ENCODE measurements at regions not wholly inside any gene's neighbourhood (a gene's known extent, or its start where the extent isn't known, plus 50 kb on each side); places are given as distances from the start of the nearest gene placed in this dataset.

DNA sequence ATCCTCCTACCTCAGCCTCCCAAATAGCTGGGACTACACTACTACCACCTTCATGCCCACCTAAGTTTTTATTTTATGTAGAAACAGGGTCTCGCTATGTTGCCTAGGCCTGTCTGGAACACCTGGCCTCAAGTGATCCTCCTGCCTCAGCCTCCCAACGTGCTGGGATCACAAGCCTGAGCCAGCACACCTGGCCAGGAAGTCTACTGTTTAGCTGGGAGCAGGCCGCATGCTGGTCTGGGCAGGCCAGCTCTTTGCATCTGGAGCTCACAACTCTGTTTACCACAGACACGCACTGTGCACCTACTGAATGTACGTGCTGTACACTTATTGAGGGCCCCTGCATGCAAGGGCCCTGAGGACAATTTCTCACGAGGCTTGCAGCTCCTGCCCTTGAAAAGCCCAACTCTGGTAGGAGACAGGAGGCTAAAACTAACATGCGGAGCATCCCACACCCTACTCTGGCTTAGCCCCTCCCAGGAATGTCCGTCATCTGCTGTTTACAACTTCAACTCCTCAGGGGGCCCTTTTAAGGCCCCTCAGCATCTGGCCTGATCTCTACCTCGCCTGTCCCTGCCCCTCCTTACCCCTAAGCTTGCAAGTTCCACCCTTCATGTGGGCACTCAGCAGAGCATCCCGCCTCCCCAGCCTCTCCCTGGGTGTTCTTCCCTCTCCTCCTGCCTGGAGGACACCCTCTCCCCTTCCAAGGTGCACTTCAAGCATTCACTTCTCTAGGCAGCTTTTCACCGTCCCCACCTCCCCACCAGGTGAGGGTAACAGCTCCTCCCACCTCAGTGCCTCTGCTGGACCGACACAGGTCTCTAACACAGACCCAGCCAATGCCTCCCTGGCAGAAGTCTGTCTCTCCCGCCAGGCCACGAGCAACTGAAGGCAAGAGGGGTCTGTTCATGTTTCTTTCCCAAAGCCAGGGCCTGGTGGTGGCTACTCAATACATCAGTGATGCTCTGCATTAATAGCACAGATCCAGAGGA, 114.2 kb upstream of the UQCRFS1 start:
- Mint-ChIP-seq H3K27ac (no peak overlapping the region), H3K4me3 (no peak overlapping the region), H3K36me3 (ENCODE audit: low read depth) (no peaks in the 10 kb centered on the region), H3K9me3 (peaks cover 10% of the 10 kb centered on the region), H3K27me3 (ENCODE audit: low read depth) (no peaks in the 10 kb centered on the region), H3K4me1 (ENCODE audit: low read depth) (no peaks in the 10 kb centered on the region)
- CTCF ChIA-PET = no interaction called here
- intact Hi-C loops (cut with micrococcal nuclease) = no loop called here
- DNase-seq = no peak

DNA sequence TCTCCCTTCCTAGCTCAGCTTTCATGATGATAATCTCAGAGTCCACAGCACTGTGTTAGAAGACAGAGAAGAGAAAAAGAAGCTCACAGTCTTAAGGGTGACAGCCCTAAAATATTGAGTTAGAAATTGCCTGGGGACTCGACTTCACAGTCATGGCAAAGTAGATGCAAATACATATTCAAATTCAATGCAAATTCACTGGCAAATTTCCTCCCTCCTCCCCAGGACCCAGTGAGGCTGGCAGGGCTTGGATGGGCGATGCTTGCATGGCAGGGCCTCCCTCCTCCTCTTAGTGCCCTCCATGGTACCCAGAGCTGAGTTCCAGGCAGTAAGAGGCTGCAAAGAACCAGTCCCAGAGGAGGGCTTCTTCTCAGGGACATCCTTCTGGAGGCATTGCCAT, 115.6 kb upstream of the UQCRFS1 start:
- Mint-ChIP-seq H3K27me3 (ENCODE audit: low read depth) (no peaks in the 10 kb centered on the region), H3K36me3 (ENCODE audit: low read depth) (no peaks in the 10 kb centered on the region)

DNA sequence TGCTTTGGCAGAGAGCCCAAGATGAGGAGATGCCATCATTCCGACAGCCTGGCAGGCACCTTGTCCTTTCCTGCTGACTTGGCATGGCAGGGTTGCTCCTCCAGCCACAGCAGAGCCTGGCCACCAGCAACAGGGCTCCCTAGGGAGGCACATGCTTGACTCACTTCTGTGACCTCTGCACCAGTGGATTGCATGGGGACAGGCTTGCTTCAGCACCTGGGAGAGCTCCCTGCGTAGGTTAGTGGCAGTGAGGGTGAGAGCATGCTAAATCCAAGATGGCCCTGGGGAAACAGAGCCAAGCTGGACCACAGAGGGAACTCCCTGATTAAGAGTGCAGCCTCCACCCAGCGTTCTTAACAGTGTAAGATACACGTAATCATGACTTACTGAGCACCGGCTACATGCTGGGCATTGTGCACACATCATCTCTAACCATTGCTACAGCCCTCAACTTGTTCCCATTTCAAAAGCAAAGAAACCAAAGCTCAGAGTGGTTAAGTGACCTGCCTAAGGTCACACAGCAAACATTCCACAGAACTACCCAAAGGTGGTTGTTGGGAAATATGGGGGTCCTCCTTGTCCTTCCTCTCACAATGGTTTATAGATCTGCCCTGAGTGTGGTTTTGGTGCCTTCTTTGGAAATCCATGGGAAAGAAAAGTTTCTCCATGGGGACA, 116.6 kb upstream of the UQCRFS1 start:
- H3K27ac Mint-ChIP-seq = no peak overlapping the region
- DNase-seq = peak; percentile 27
- no peaks in the 10 kb centered on the region for H3K36me3 Mint-ChIP-seq (ENCODE audit: low read depth)
- intact Hi-C loops (cut with micrococcal nuclease) = no loop called here
- peaks cover 10% of the 10 kb centered on the region for H3K9me3 Mint-ChIP-seq
- CTCF ChIA-PET = no interaction called here
- H3K4me3 Mint-ChIP-seq = no peak overlapping the region
- no peaks in the 10 kb centered on the region for H3K4me1 Mint-ChIP-seq (ENCODE audit: low read depth)
- H3K27me3 Mint-ChIP-seq (ENCODE audit: low read depth) = no peaks in the 10 kb centered on the region

More for the DNA sequence above, 115.6 kb upstream of the UQCRFS1 start:
- no peak for DNase-seq
- H3K4me3 Mint-ChIP-seq = no peak overlapping the region
- CTCF ChIA-PET = no interaction called here
- H3K27ac Mint-ChIP-seq = no peak overlapping the region
- peaks cover 10% of the 10 kb centered on the region for H3K9me3 Mint-ChIP-seq
- no peaks in the 10 kb centered on the region for H3K4me1 Mint-ChIP-seq (ENCODE audit: low read depth)
- intact Hi-C loops (cut with micrococcal nuclease) = no loop called here

DNA sequence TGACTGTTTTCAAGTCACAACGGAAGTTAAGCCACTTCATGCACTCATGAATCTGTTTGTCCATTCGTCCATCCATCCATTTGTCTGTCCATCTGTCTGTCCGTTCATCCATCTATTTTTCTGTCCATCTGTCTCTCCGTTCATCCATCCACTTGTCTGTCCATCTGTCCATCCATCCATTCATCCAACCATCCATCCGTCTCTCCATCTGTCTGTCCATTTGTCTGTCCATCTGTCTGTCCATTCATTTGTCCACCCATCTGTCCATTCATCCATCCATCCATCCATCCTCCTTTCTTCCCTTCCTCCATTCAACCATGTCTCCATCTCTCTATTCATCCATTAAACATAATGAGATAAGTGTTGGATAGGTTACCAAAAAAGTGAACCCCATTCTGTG, 123.5 kb upstream of the UQCRFS1 start:
- no peak for DNase-seq
- Mint-ChIP-seq H3K4me1 (ENCODE audit: low read depth) (no peaks in the 10 kb centered on the region), H3K9me3 (peaks cover 4% of the 10 kb centered on the region), H3K4me3 (no peak overlapping the region), H3K36me3 (ENCODE audit: low read depth) (no peaks in the 10 kb centered on the region), H3K27me3 (ENCODE audit: low read depth) (peaks cover 2% of the 10 kb centered on the region), H3K27ac (no peak overlapping the region)
- CTCF ChIA-PET = no interaction called here
- intact Hi-C loops (cut with micrococcal nuclease) = no loop called here

DNA sequence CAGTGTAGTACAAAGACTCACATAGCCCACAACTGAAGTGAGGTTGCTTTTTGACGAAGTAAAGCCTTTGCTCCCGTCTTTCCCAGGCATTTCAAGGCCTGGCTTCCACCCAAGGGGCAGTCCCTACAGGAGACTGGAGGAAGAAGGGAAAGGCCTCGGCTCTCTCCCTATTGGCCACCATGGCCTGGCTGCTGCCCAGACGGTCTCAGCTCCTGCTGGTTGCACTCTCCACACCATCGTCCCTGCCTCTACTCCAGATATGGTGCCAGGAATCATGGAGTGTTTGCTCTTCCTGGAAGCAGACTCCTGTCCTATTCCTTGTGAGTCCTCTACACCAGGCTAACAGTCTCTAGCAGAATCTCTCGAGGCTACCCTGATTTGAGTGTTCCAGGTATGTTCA, 124.1 kb upstream of the UQCRFS1 start:
- no peak overlapping the region for H3K4me3 Mint-ChIP-seq
- CTCF ChIA-PET = no interaction called here
- H3K27me3 Mint-ChIP-seq (ENCODE audit: low read depth) = peaks cover 2% of the 10 kb centered on the region
- DNase-seq = no peak
- no peaks in the 10 kb centered on the region for H3K4me1 Mint-ChIP-seq (ENCODE audit: low read depth)
- H3K27ac Mint-ChIP-seq = no peak overlapping the region
- intact Hi-C loops (cut with micrococcal nuclease) = no loop called here
- peaks cover 9% of the 10 kb centered on the region for H3K9me3 Mint-ChIP-seq
- no peaks in the 10 kb centered on the region for H3K36me3 Mint-ChIP-seq (ENCODE audit: low read depth)

DNA sequence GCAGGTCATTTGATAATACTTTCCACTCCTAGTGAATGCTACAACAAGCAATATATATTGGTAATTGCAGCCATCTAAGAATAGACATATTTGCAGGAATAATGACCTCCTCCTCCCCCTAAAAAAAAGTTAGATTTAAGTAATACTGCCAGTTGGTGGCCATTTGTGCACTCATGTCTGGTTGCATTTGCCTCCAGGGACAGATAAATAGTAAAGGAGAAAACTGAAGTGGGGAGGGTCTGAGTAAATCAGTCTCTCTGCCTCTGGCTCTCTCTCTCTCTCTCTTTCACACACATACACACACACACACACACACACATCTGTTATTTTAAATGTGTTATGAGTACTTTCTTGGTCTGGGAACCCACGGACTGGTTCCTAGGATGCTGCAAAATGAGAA, 125.5 kb upstream of the UQCRFS1 start:
- no peak overlapping the region for H3K27ac Mint-ChIP-seq
- intact Hi-C loops (cut with micrococcal nuclease) = no loop called here
- peaks cover 2% of the 10 kb centered on the region for H3K27me3 Mint-ChIP-seq (ENCODE audit: low read depth)
- peaks cover 12% of the 10 kb centered on the region for H3K9me3 Mint-ChIP-seq
- DNase-seq = no peak
- no peak overlapping the region for H3K4me3 Mint-ChIP-seq
- no peaks in the 10 kb centered on the region for H3K4me1 Mint-ChIP-seq (ENCODE audit: low read depth)
- CTCF ChIA-PET = no interaction called here
- no peaks in the 10 kb centered on the region for H3K36me3 Mint-ChIP-seq (ENCODE audit: low read depth)

DNA sequence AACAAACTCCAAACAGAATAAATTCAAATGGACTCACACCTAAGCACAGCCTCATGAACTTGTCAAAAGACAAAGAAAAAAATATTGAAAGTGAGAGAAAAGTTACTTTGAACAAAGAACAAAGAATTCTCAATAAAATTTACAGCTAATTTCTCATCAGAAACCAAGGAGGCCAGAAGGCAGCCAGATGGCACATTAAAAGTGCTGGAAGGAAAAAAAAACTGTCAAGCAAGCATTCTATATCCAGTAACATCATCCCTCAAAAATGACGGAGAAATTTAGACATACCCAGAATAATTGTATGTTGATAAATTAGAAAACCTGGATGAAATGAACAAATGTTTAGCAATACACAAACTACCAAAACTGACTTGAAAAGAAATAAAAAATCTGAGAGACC, 129.8 kb upstream of the UQCRFS1 start:
- intact Hi-C loops (cut with micrococcal nuclease) = no loop called here
- DNase-seq = no peak
- peaks cover 25% of the 10 kb centered on the region for H3K9me3 Mint-ChIP-seq
- peaks cover 2% of the 10 kb centered on the region for H3K27me3 Mint-ChIP-seq (ENCODE audit: low read depth)
- H3K4me1 Mint-ChIP-seq (ENCODE audit: low read depth) = no peaks in the 10 kb centered on the region
- no peak overlapping the region for H3K4me3 Mint-ChIP-seq
- CTCF ChIA-PET = interaction anchor here (0.7 kb wide), 1 partner anchor 46 kb away, joined by 4 read pairs; no protein-coding TSS in a partner anchor
- H3K36me3 Mint-ChIP-seq (ENCODE audit: low read depth) = no peaks in the 10 kb centered on the region
- H3K27ac Mint-ChIP-seq = no peak overlapping the region

DNA sequence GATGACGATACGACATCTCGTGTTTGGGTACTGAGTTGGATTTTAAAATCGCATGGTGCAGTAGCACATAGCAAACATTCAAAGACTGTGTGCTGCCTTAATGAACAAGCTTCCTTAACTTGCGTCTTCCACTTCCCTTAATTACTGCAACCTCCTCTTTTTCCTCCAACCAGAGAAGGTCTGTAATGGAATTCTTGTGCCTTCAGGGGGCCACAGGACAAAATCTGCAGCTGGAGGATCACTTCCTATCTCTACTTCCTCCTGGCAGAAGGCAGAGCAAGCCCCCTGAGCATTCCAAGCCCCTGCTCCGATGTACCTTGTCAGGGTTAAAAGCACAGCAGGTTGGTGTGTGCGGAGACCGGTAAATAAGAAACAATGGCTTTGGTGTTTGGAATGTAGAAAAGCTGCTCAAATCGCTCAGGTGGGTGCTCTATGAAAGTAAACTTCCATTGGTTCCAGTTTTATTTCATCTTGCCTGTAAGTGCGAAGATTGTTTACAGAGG, 151.3 kb upstream of the UQCRFS1 start:
- Mint-ChIP-seq H3K4me1 (ENCODE audit: low read depth) (no peaks in the 10 kb centered on the region), H3K4me3 (no peak overlapping the region)
- DNase-seq = no peak

DNA sequence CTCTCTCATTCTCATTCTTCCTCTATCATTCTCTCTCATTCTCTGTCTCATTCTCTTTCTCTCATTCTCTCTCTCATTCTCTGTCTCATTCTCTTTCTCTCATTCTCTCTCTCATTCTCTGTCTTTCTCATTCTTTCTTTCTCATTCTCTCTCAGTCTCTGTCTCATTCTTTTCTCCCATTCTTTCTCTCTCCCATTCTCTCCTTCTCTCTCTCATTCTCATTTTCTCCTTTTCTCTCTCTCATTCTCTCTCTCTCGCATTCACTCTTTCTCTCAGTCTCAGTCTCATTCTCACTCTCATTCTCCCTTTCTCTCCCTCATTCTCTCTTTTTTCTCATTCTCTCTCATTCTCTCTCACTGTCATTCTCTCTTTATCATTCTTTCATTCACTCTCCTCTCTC, 152.0 kb upstream of the UQCRFS1 start:
- no peak overlapping the region for H3K27ac Mint-ChIP-seq
- H3K36me3 Mint-ChIP-seq (ENCODE audit: low read depth) = no peaks in the 10 kb centered on the region
- H3K4me3 Mint-ChIP-seq = no peak overlapping the region
- peaks cover 4% of the 10 kb centered on the region for H3K9me3 Mint-ChIP-seq
- intact Hi-C loops (cut with micrococcal nuclease) = no loop called here
- CTCF ChIA-PET = no interaction called here
- peaks cover 34% of the 10 kb centered on the region for H3K27me3 Mint-ChIP-seq (ENCODE audit: low read depth)
- H3K4me1 Mint-ChIP-seq (ENCODE audit: low read depth) = no peaks in the 10 kb centered on the region
- DNase-seq = no peak

More for the DNA sequence above, 151.3 kb upstream of the UQCRFS1 start:
- CTCF ChIA-PET = no interaction called here
- H3K9me3 Mint-ChIP-seq = peaks cover 4% of the 10 kb centered on the region
- intact Hi-C loops (cut with micrococcal nuclease) = no loop called here
- no peaks in the 10 kb centered on the region for H3K36me3 Mint-ChIP-seq (ENCODE audit: low read depth)
- H3K27ac Mint-ChIP-seq = no peak overlapping the region
- peaks cover 34% of the 10 kb centered on the region for H3K27me3 Mint-ChIP-seq (ENCODE audit: low read depth)

DNA sequence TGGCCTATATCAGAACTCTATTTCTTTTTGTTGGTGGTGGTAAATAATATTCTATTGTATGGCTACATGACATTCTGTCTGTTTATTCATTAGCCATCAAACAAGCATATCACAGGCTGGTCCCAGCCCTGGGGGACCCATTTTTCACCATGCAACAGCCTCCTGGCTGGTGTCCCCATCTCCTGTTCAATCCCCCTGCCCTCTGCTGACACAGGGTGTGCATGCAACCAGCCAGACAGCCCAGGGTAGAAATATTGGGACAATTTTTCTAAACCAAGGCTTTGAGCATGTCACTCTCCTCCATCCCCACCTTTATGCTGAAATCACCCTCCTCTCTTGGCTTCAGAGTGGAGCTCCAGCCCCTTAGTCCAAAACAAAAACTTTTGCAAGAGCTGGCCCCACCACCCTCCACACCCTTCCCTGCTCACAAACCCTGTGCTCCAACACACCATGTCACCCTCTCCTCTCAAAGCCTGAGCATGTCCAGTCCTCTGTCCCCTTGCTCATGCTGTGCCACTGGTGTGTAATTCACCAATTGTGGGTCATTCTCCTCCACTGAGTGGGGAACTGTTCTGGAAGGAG, 153.0 kb upstream of the UQCRFS1 start:
- Mint-ChIP-seq H3K36me3 (ENCODE audit: low read depth) (no peaks in the 10 kb centered on the region), H3K27me3 (ENCODE audit: low read depth) (peaks cover 38% of the 10 kb centered on the region), H3K27ac (no peak overlapping the region), H3K4me1 (ENCODE audit: low read depth) (no peaks in the 10 kb centered on the region), H3K4me3 (no peak overlapping the region), H3K9me3 (peaks cover 4% of the 10 kb centered on the region)
- CTCF ChIA-PET = no interaction called here
- intact Hi-C loops (cut with micrococcal nuclease) = no loop called here
- no peak for DNase-seq

DNA sequence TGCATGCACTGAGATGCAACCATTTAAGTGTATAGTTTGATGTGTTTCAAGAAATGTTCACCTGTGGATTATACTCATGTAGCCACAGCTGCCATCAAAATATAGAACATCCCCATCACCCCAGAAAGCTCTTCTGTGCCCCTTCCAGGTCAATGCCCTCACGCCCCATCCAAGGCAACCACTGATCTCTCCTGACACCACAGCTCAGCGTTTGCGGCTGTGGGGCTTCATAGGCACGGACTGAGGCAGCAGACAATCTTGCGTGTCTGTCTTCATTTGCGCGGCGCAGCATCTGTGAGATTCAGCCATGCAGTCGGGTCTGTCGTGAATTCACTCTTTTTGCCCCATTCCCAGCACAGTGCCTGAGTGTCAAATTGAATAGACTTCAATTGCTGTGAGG, 153.8 kb upstream of the UQCRFS1 start:
- Mint-ChIP-seq H3K36me3 (ENCODE audit: low read depth) (no peaks in the 10 kb centered on the region), H3K4me1 (ENCODE audit: low read depth) (no peaks in the 10 kb centered on the region), H3K4me3 (no peak overlapping the region), H3K27me3 (ENCODE audit: low read depth) (peaks cover 38% of the 10 kb centered on the region), H3K27ac (no peak overlapping the region), H3K9me3 (peaks cover 4% of the 10 kb centered on the region)
- intact Hi-C loops (cut with micrococcal nuclease) = no loop called here
- DNase-seq = no peak
- CTCF ChIA-PET = no interaction called here

DNA sequence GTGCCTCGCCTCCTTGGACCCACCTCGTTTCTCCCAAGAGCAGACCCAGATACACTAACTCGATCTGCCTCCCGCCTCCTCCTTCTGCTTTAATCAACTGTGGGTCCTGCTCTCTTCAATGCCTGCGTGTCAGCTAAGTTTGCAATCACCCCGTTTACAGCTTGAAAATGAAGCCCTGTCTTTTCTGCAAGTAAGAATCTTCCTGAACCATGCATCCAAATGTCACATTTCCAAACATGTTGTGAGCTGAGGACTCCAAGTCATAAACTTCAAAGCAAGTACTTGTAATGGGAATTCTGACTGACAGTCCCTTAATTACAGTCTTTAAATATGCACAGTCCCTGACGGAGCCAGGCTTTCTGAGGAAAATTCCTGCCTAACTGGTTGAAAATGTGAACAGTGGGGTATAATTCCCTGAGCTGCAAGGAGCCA, 154.9 kb upstream of the UQCRFS1 start:
- Mint-ChIP-seq H3K27me3 (ENCODE audit: low read depth) (peaks cover 34% of the 10 kb centered on the region), H3K4me3 (no peak overlapping the region), H3K9me3 (no peaks in the 10 kb centered on the region), H3K4me1 (ENCODE audit: low read depth) (no peaks in the 10 kb centered on the region), H3K36me3 (ENCODE audit: low read depth) (no peaks in the 10 kb centered on the region), H3K27ac (no peak overlapping the region)
- CTCF ChIA-PET = no interaction called here
- DNase-seq = no peak
- intact Hi-C loops (cut with micrococcal nuclease) = no loop called here
